ENCODE measurements at regions not wholly inside any gene's neighbourhood (a gene's known extent, or its start where the extent isn't known, plus 50 kb on each side); places are given as distances from the start of the nearest gene placed in this dataset.

- intact Hi-C loops (cut with micrococcal nuclease) = no loop called here
- no peaks in the 10 kb centered on the region for H3K4me1 ChIP-seq
- H3K36me3 ChIP-seq = no peaks in the 10 kb centered on the region
- no peaks in the 10 kb centered on the region for H3K9me3 ChIP-seq (replicated peaks)
- H3K4me3 ChIP-seq = no peak overlapping the region
- TF ChIP-seq CTCF (IDR thresholded peaks at IDR 0.05; ENCODE audit: borderline replicate concordance) = no peak
- no peak overlapping the region for H3K27ac ChIP-seq (replicated peaks)
- H3K27me3 ChIP-seq (ENCODE audit: low read depth) = no peaks in the 10 kb centered on the region
- no peak for DNase-seq
Measured at GRCh38 chr4:136412708-136413107, 1119.6 kb downstream of the PCDH18 start.

DNA sequence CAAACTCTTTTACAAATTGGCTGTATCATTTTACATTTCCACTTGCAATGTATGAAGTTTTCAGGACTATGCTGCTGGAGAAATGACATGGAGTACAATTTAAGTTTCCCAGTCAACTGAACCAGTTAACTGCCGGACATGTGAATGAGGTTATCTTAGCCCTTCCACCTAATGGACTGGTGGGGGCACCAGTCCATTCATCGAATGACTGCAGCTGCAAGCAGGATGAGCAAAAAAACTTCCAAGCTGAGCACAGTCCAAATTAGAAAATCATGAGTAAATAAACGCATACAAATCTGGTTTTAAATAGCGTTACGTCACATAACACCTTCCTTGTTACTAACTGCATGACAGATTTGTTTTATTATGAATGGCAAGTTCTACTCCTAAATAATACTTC, 1131.5 kb downstream of the PCDH18 start:
- Histone ChIP-seq H3K4me3 (no peak overlapping the region), H3K4me1 (no peaks in the 10 kb centered on the region), H3K36me3 (no peaks in the 10 kb centered on the region), H3K27me3 (ENCODE audit: low read depth) (no peaks in the 10 kb centered on the region), H3K27ac (replicated peaks) (no peak overlapping the region), H3K9me3 (replicated peaks) (peaks cover 5% of the 10 kb centered on the region)
- TF ChIP-seq CTCF (IDR thresholded peaks at IDR 0.05; ENCODE audit: borderline replicate concordance) = no peak
- intact Hi-C loops (cut with micrococcal nuclease) = no loop called here
- no peak for DNase-seq

DNA sequence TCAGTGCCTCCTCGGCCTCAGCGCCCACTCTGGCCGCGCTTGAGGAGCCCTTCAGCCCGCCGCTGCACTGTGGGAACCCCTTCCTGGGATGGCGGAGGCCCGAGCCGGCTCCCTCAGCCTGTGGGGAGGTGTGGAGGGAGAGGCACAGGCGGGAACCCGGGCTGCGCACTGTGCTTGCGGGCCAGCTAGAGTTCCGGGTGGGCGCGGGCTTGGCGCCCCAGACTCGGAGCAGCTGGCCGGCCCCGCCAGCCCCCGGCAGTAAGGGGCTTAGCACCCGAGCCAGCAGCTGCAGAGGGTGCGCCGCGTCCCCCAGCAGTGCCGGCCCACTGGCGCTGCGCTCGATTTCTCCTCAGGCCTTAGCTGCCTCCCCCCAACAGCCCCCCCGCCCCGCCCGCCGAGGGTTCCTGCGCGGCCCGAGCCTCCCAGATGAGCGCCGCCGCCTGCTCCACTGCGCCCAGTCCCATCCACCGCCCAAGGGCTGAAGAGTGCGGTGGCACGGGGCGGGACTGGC, 1137.0 kb downstream of the PCDH18 start:
- TF ChIP-seq CTCF (IDR thresholded peaks at IDR 0.05; ENCODE audit: borderline replicate concordance) = no peak
- Histone ChIP-seq H3K27me3 (ENCODE audit: low read depth) (no peaks in the 10 kb centered on the region), H3K36me3 (no peaks in the 10 kb centered on the region), H3K9me3 (replicated peaks) (peaks cover 5% of the 10 kb centered on the region), H3K4me3 (no peak overlapping the region), H3K4me1 (no peaks in the 10 kb centered on the region), H3K27ac (replicated peaks) (no peak overlapping the region)
- intact Hi-C loops (cut with micrococcal nuclease) = no loop called here
- DNase-seq = no peak

GRCh38 chr4:136392576-136392975, 1139.7 kb downstream of the PCDH18 start:
- Histone ChIP-seq H3K27ac (replicated peaks) (no peak overlapping the region), H3K36me3 (no peaks in the 10 kb centered on the region), H3K4me1 (no peaks in the 10 kb centered on the region), H3K9me3 (replicated peaks) (peaks cover 5% of the 10 kb centered on the region), H3K27me3 (ENCODE audit: low read depth) (no peaks in the 10 kb centered on the region), H3K4me3 (no peak overlapping the region)
- TF ChIP-seq CTCF (IDR thresholded peaks at IDR 0.05; ENCODE audit: borderline replicate concordance) = no peak
- intact Hi-C loops (cut with micrococcal nuclease) = no loop called here
- DNase-seq = no peak

GRCh38 chr4:136390824-136391223, 1141.5 kb downstream of the PCDH18 start:
- no peak overlapping the region for H3K4me3 ChIP-seq
- TF ChIP-seq CTCF (IDR thresholded peaks at IDR 0.05; ENCODE audit: borderline replicate concordance) = no peak
- no peaks in the 10 kb centered on the region for H3K4me1 ChIP-seq
- intact Hi-C loops (cut with micrococcal nuclease) = no loop called here
- H3K36me3 ChIP-seq = no peaks in the 10 kb centered on the region
- H3K27ac ChIP-seq (replicated peaks) = no peak overlapping the region
- H3K9me3 ChIP-seq (replicated peaks) = no peaks in the 10 kb centered on the region
- H3K27me3 ChIP-seq (ENCODE audit: low read depth) = no peaks in the 10 kb centered on the region
- DNase-seq = no peak

DNA sequence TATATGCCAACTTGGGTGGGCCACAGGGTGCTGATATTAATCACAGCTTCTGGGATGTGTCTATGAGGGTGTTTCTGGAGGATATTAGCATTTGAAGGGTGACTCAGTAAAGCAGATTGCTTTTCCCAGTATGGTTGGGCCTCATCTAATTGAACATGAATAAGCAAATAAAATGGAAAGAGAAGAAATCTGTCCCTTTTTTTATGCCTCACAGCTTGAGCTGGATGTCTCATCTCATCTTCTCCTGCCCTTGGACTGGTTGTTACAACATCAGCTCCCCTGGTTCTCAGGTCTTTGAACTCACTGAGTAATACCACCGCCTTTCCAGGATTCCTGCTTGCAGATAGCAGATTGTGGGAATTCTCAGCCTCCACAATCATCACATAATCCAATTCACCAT, 1149.2 kb downstream of the PCDH18 start:
- H3K4me1 ChIP-seq = no peaks in the 10 kb centered on the region
- no peak for DNase-seq
- intact Hi-C loops (cut with micrococcal nuclease) = no loop called here
- no peak overlapping the region for H3K27ac ChIP-seq (replicated peaks)
- no peaks in the 10 kb centered on the region for H3K36me3 ChIP-seq
- no peak for TF ChIP-seq CTCF (IDR thresholded peaks at IDR 0.05; ENCODE audit: borderline replicate concordance)
- H3K27me3 ChIP-seq (ENCODE audit: low read depth) = no peaks in the 10 kb centered on the region
- no peak overlapping the region for H3K4me3 ChIP-seq
- no peaks in the 10 kb centered on the region for H3K9me3 ChIP-seq (replicated peaks)
